ENCODE measurements at regions not wholly inside any gene's neighbourhood (a gene's known extent, or its start where the extent isn't known, plus 50 kb on each side); places are given as distances from the start of the nearest gene placed in this dataset.

- POLR2A ChIA-PET: no interaction called here
Measured at GRCh38 chr7:153012203-153012602, 252.7 kb downstream of the ACTR3B start.

GRCh38 chr7:153017223-153017622 is 257.7 kb downstream of the ACTR3B start:
- H3K36me3 ChIP-seq (ENCODE audit: control insufficient read depth in 2 of 2, insufficient read depth in 1 of 2, low read length in 2 of 2): no peaks in the 10 kb centered on the region
- H3K4me3 ChIP-seq (ENCODE audit: low read depth, low read length): no peak overlapping the region
- no peaks in the 10 kb centered on the region for H3K9me3 ChIP-seq (ENCODE audit: control insufficient read depth, insufficient read depth, low read depth, low read length)
- no peaks in the 10 kb centered on the region for H3K4me1 ChIP-seq (ENCODE audit: control insufficient read depth, insufficient read depth, low read length)
- ChIA-PET POLR2A (no interaction called here), CTCF (no interaction called here)
- no peak overlapping the region for H3K27ac ChIP-seq (ENCODE audit: extremely low read depth, low read depth, low read length)
- TF ChIP-seq ELK4 (IDR thresholded peaks at IDR 0.05; ENCODE audit: borderline replicate concordance, low read depth, low read length) (no peak), ZFHX2 (tag by site-specific recombination; conservative IDR thresholded peaks at IDR 0.05) (no peak), ZNF266 (tag by site-specific recombination; IDR thresholded peaks at IDR 0.05; ENCODE audit: low read depth) (no peak), SETDB1 (IDR thresholded peaks at IDR 0.05; ENCODE audit: insufficient read length, low read length) (no peak), ZNF660 (tag by site-specific recombination; IDR thresholded peaks at IDR 0.05) (no peak), ZNF223 (tag by site-specific recombination; IDR thresholded peaks at IDR 0.05) (no peak), ZNF544 (tag by site-specific recombination; IDR thresholded peaks at IDR 0.05) (no peak), ZNF157 (tag by site-specific recombination; IDR thresholded peaks at IDR 0.05) (no peak), ZNF830 (tag by site-specific recombination; IDR thresholded peaks at IDR 0.05; ENCODE audit: low read depth) (no peak), BCL6B (tag by site-specific recombination; IDR thresholded peaks at IDR 0.05) (no peak)

More at GRCh38 chr7:153012203-153012602, 252.7 kb downstream of the ACTR3B start:
- Histone ChIP-seq H3K9me3 (ENCODE audit: control insufficient read depth, insufficient read depth, low read depth, low read length) (no peaks in the 10 kb centered on the region), H3K36me3 (ENCODE audit: control insufficient read depth in 2 of 2, insufficient read depth in 1 of 2, low read length in 2 of 2) (no peaks in the 10 kb centered on the region), H3K27ac (ENCODE audit: extremely low read depth, low read depth, low read length) (no peak overlapping the region), H3K4me1 (ENCODE audit: control insufficient read depth, insufficient read depth, low read length) (no peaks in the 10 kb centered on the region), H3K4me3 (ENCODE audit: low read depth, low read length) (no peak overlapping the region)
- TF ChIP-seq ZNF169 (tag by site-specific recombination; IDR thresholded peaks at IDR 0.05): no peak
- TF ChIP-seq WT1 (tag by site-specific recombination; IDR thresholded peaks at IDR 0.05): no peak
- TF ChIP-seq ZNF621 (tag by site-specific recombination; IDR thresholded peaks at IDR 0.05): no peak
- TF ChIP-seq ZBTB8A (tag by site-specific recombination; IDR thresholded peaks at IDR 0.05): no peak
- no peak for TF ChIP-seq TSHZ1 (tag by site-specific recombination; IDR thresholded peaks at IDR 0.05; ENCODE audit: borderline replicate concordance)
- no peak for TF ChIP-seq ZNF596 (tag by site-specific recombination; IDR thresholded peaks at IDR 0.05)
- no peak for TF ChIP-seq ZNF174 (tag by site-specific recombination; IDR thresholded peaks at IDR 0.05)
- no peak for TF ChIP-seq REPIN1 (tag by site-specific recombination; IDR thresholded peaks at IDR 0.05; ENCODE audit: low read depth)
- TF ChIP-seq KLF17 (tag by site-specific recombination; IDR thresholded peaks at IDR 0.05): no peak
- TF ChIP-seq PRDM6 (tag by site-specific recombination; IDR thresholded peaks at IDR 0.05): no peak
- TF ChIP-seq ZNF2 (tag by site-specific recombination; IDR thresholded peaks at IDR 0.05): no peak
- TF ChIP-seq OSR2 (tag by site-specific recombination; IDR thresholded peaks at IDR 0.05): no peak
- TF ChIP-seq ZNF426 (tag by site-specific recombination; IDR thresholded peaks at IDR 0.05): no peak
- no peak for TF ChIP-seq ZNF585B (tag by site-specific recombination; IDR thresholded peaks at IDR 0.05)
- TF ChIP-seq ZNF704 (tag by site-specific recombination; IDR thresholded peaks at IDR 0.05): no peak
- TF ChIP-seq ZFP69B (tag by site-specific recombination; IDR thresholded peaks at IDR 0.05): no peak
- TF ChIP-seq ZNF768 (tag by site-specific recombination; IDR thresholded peaks at IDR 0.05): no peak
- CTCF ChIA-PET: no interaction called here
